GM23338 (cell line): ENCODE measurements at regions not wholly inside any gene's neighbourhood (a gene's known extent, or its start where the extent isn't known, plus 50 kb on each side); places are given as distances from the start of the nearest gene placed in this dataset.

Experiments
- EZH2 ChIP-seq: fragments of 200-600 bp; sonication (generic); IDR thresholded peaks from one replicate; pipeline ENCODE4 v1.8.0; 2017; ENCODE audit warnings: antibody characterized with exemption, mild to moderate bottlenecking, low read depth; ENCODE audit not compliant: unreplicated experiment
- EZH2phosphoT487 ChIP-seq: fragments of 200-600 bp; sonication (generic); IDR thresholded peaks from one replicate; pipeline ENCODE4 v1.8.1; 2018; ENCODE audit warnings: antibody characterized with exemption; ENCODE audit not compliant: unreplicated experiment
- NANOG ChIP-seq: IDR thresholded peaks from 2 replicates; pipeline ENCODE4 v1.6.1; 2016; ENCODE audit warnings: antibody characterized with exemption, borderline replicate concordance
- POLR2AphosphoS5 ChIP-seq: IDR thresholded peaks from 2 replicates; pipeline ENCODE4 v1.6.1; 2016; ENCODE audit warnings: antibody characterized with exemption, low read depth

- TF ChIP-seq EZH2phosphoT487 (no peak), POLR2AphosphoS5 (no peak), NANOG (no peak), EZH2 (no peak)
These were observed 56.7 kb upstream of the MYO3A start for GRCh38 chr10:25877296-25877695.
